ENCODE measurements at regions not wholly inside any gene's neighbourhood (a gene's known extent, or its start where the extent isn't known, plus 50 kb on each side); places are given as distances from the start of the nearest gene placed in this dataset.

DNA sequence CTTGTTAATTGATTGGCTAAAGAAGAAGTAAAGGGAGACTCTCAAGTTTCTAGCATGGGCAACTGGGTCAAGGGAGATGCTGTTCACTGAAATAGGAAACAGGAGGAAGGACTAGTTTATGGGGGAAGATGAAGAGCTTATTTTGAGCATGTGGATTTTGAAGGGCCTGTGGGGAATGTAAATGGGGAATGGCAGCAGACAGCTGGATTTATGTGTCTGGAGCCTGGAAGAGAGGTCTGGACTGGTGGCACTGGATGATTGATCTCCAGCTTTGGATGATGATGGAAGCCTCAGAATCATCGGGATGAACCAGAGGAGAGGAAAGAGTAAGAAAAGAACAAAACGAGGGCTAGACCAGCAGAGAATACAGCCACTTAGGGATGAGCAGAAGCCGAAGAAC, 54.9 kb upstream of the ENAH start:
- DNase-seq = no peak

DNA sequence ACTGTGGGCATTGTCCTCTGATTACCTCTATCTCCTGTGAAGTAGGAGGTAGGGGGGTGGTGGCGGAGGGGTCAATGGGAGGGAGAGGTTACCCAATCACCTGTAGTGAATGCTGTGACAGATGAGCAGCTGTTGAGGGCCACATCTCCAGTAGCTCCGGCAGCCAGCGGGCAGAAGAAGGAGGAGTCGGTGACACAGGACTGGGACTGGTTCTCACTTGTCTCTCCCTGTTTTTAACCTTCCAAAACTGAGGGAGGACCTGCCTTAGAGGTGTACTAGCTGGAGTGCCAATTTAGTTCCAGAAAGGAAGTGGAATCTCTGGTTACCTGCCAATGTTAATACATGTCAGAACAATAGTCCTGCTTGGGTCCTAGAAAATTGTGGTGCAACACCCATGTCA, 56.2 kb upstream of the ENAH start:
- no peak for DNase-seq

DNA sequence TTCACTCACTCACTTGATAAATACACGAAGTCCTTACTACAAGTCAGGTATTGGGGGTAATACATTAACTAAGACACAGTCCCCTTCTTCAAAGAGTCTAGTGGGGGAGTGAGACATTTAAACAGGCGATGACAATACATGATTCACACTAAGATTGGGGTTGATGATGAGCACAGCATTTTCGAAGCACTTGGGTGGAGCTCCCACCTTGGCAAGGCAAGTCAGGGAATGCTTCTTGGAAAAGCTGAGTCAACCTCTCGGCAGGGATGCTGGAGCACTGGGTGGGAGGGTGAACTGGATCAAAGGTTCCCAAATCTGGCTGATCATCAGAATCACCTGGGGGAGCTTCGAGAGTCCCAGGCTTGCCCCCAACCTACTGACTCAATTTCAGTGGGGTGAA, 57.9 kb upstream of the ENAH start:
- DNase-seq = no peak

DNA sequence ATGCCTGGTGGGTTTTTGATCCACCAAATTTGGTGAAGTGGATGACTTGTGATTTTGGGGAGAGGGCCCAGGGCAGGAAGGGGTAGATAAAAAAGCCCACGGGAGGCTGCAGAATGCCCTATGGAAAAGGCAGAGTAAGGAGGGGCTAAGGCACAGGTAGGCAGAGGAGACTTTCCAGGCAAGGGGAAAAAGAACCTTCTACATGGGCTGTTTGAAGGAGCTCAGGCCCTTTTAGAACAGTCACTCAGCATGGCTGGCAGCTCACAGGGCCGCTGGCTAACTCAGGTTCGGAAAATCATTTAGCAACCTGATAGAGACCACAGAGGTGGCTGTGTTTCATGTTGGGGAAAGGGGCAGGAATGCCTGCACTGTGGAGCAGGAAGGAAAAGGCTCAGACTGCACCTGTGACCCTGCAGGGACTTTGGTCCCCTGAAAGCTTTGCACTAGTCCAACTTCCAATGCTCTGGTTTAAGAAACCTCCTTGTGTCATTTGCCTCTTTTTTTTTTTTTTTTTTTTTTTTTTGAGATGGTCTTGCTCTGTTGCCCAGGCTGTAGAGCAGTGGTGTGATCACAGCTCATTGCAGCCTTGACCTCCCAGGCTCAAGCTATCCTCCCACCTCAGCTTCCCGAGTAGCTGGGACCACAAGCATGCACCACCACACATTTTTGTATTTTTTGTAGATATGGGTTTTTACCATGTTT, 58.5 kb upstream of the ENAH start:
- DNase-seq = no peak

DNA sequence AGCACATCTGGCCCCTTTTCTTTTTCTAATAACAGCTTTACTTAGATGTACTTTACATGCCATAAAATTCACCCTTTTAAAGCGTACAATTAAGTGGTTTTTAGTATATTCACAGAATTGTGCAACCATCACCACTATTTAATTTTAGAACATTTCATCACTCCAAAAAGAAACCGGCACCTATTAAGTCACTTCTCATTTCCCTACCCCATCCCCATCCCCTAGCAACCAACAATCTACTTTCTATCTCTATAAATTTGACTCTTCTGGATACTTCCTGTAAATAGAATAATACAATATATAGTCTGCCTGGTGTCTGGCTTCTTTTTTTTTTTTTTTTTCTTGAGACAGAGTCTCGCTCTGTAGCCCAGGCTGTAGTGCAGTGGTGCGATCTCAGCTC, 59.5 kb upstream of the ENAH start:
- DNase-seq = peak; percentile 87

DNA sequence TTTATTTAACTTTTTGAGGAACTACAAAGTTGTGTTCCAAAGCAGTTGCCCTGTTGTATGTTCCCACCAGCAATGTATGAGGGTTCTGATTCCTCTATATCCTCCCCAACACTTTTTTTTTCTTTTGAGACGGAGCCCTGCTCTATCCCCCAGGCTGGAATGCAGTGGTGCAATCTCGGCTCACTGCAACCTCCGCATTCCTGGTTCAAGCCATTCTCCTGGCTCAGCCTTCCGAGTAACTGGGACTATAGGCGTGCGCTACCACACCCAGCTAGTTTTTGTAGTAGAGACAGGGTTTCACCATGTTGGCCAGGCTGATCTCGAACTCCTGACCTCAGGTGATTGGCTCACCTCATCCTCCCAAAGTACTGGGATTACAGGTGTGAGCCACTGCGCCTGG, 60.4 kb upstream of the ENAH start:
- DNase-seq = no peak

DNA sequence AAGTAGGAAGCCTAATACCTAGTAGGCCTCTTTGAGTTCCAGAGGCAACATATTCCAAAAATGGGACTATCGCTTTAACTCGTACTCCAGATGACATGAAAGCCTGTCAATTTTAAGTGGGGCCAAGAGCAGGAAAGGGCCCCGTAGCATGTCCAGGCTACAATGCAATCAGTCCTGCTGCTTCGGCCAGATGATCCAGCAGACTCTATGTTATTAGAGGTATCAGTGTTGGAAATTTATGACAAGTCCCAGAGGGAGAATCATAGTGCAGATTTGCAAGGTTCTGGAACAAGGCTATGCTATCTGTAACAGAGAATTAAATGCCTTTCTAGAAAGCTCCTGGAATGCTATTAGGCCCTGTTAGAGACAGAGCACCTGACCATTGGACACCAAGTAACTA, 56.7 kb upstream of the SRP9 start:
- DNase-seq = no peak

DNA sequence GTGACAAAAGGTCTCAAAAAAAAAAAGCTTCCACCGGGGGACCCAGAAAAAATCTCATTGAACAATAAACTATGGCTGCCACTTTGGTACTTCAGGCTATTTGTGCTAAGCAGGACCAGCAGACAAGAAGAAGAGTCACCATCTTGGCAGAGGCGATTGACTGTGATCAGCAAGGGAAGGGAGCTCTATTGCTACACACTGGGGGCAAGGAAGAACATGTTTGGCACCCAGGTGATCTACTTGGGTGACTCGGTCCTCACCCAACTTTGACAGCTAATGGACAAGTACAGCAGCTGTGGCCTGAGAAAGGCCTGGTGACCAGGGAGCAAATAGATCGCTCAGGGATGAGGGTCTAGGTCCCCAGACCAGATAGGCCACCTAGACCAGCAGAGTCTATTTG, 53.4 kb upstream of the SRP9 start:
- no peak for DNase-seq
